Upper lobe of right lung (tissue), 1 donor: ENCODE measurements at regions not wholly inside any gene's neighbourhood (a gene's known extent, or its start where the extent isn't known, plus 50 kb on each side); places are given as distances from the start of the nearest gene placed in this dataset.

Experiments used
- ATAC-seq: fragments of 200-7000 bp; cut with Tn5 transposase; one replicate; pipeline ENCODE4 v1.9.1; 2020; ENCODE audit warnings: mild to moderate bottlenecking, moderate library complexity
- DNase-seq: peaks from one replicate; pipeline ENCODE4 v3.0.0-alpha.2; 2020
- H3K27ac ChIP-seq: fragments of 200-600 bp; one replicate; pipeline ENCODE4 v1.8.0; 2022
- H3K27me3 ChIP-seq: fragments of 200-600 bp; one replicate; pipeline ENCODE4 v1.8.0; 2022; ENCODE audit warnings: mild to moderate bottlenecking
- H3K36me3 ChIP-seq: fragments of 200-600 bp; one replicate; pipeline ENCODE4 v1.8.0; 2022
- H3K4me1 ChIP-seq: fragments of 200-600 bp; one replicate; pipeline ENCODE4 v1.8.0; 2022
- H3K4me3 ChIP-seq: fragments of 200-600 bp; one replicate; pipeline ENCODE4 v1.8.0; 2022; ENCODE audit warnings: mild to moderate bottlenecking
- H3K9me3 ChIP-seq: fragments of 200-600 bp; one replicate; pipeline ENCODE4 v1.8.0; 2022
- intact Hi-C: fragments of 100-400 bp; cut with DNase I; formaldehyde crosslinking; loops from one replicate; pipeline ENCODE4 v1.11.0; 2022
- TF ChIP-seq, protein P1 (sequence below): fragments of 200-600 bp; IDR thresholded peaks from one replicate; pipeline ENCODE4 v1.8.0; 2022; ENCODE audit warnings: antibody characterized with exemption
- donor health status: DM: no; HTN: yes; CAD: no; lungs with severe emphysema.

DNA sequence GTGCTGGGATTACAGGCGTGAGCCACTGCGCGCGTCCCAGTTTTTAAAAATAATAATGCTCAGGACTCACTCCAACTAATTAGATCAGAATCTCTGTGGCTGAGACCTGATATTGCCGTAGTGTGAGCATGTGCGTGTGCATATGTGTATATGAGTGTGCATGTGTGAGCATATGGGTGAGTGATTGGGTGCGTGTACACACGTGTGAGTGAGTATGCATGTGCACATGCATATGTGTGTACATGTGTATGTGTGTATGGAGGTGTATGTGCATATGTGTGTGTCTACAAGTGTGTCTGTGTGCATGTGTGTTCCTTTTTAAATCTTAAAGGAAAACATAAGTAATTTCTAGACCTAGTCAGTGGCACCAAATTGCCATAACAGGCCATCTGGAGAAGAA lies 54.8 kb upstream of the CKS2 start:
- no peaks in the 10 kb centered on the region for H3K9me3 ChIP-seq
- intact Hi-C loops, result no loop called here
- H3K27ac ChIP-seq, result no peak overlapping the region
- H3K36me3 ChIP-seq, result no peaks in the 10 kb centered on the region
- TF ChIP-seq, protein P1, sequence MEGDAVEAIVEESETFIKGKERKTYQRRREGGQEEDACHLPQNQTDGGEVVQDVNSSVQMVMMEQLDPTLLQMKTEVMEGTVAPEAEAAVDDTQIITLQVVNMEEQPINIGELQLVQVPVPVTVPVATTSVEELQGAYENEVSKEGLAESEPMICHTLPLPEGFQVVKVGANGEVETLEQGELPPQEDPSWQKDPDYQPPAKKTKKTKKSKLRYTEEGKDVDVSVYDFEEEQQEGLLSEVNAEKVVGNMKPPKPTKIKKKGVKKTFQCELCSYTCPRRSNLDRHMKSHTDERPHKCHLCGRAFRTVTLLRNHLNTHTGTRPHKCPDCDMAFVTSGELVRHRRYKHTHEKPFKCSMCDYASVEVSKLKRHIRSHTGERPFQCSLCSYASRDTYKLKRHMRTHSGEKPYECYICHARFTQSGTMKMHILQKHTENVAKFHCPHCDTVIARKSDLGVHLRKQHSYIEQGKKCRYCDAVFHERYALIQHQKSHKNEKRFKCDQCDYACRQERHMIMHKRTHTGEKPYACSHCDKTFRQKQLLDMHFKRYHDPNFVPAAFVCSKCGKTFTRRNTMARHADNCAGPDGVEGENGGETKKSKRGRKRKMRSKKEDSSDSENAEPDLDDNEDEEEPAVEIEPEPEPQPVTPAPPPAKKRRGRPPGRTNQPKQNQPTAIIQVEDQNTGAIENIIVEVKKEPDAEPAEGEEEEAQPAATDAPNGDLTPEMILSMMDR, result no peak
- ATAC-seq, result no peak
- DNase-seq, result no peak
- H3K4me1 ChIP-seq, result no peaks in the 10 kb centered on the region
- H3K27me3 ChIP-seq, result no peaks in the 10 kb centered on the region
- H3K4me3 ChIP-seq, result no peak overlapping the region

DNA sequence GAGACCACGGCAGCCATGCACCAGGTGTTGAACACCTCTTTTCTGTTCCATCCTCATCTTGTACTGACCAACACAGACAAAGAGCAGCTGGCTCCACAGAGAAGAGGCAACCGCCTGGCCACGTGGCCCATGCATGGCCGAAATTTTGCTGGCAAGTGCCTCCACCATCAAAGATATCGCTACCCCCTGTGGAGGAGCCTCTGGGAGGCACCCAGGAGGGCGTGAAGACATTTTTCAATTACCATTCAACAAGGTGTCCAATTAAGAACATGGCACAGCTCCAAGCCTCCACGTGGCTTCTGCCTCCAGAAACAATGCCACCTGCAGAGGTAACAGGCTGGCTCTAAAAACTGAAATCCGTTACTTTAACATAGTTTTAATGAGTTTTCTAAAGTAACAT lies 54.4 kb upstream of the CKS2 start:
- TF ChIP-seq, protein P1, result no peak
- DNase-seq (no peak), ATAC-seq (no peak)
- H3K27me3 ChIP-seq, result no peaks in the 10 kb centered on the region
- H3K27ac ChIP-seq, result no peak overlapping the region
- intact Hi-C loops, result no loop called here
- H3K4me1 ChIP-seq, result no peaks in the 10 kb centered on the region
- no peaks in the 10 kb centered on the region for H3K9me3 ChIP-seq
- H3K36me3 ChIP-seq, result no peaks in the 10 kb centered on the region
- no peak overlapping the region for H3K4me3 ChIP-seq

DNA sequence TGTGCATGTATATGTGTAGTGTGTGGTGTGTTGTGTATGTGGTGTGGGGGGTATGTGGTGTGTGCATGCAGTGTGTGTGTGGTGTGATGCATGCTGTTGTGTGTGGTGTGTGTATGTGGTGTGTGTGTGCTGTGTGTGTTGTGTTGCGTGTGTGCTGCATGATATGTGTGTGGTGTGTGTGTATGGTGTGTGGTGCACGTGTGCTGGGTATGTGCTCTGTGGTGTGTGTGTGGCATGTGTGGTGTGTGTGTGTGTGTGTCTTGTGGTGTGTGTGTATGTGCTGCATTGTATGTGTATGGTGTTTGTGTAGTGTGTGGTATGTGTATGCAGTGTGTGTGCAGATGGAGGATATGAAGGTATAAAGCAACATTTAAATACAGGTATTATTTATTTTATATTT lies 50.5 kb upstream of the CKS2 start:
- DNase-seq, result no peak
- H3K27ac ChIP-seq, result no peak overlapping the region
- H3K27me3 ChIP-seq, result no peaks in the 10 kb centered on the region
- H3K4me3 ChIP-seq, result no peak overlapping the region
- no peak for ATAC-seq
- no peaks in the 10 kb centered on the region for H3K36me3 ChIP-seq
- intact Hi-C loops, result no loop called here
- no peaks in the 10 kb centered on the region for H3K4me1 ChIP-seq
- no peaks in the 10 kb centered on the region for H3K9me3 ChIP-seq
- TF ChIP-seq, protein P1, result no peak
